Mesothelial cell of epicardium (in vitro differentiated cells): ENCODE measurements at regions not wholly inside any gene's neighbourhood (a gene's known extent, or its start where the extent isn't known, plus 50 kb on each side); places are given as distances from the start of the nearest gene placed in this dataset.

Experiments used
- DNase-seq, 2 experiments: peaks; one replicate each; pipeline ENCODE4 v3.0.0; 2021; ENCODE audit warnings: low spot score in 2 of 2; ENCODE audit not compliant: unreplicated experiment in 2 of 2
- H3K27ac Mint-ChIP-seq: 2 replicates; pipeline ENCODE4 v1.8.0; 2021; ENCODE audit warnings: mixed read lengths
- H3K27me3 Mint-ChIP-seq: 2 replicates; pipeline ENCODE4 v1.8.0; 2021; ENCODE audit warnings: low read depth, mixed read lengths
- H3K36me3 Mint-ChIP-seq: 2 replicates; pipeline ENCODE4 v1.8.0; 2021; ENCODE audit warnings: mixed read lengths
- H3K4me1 Mint-ChIP-seq: 2 replicates; pipeline ENCODE4 v1.8.0; 2021; ENCODE audit warnings: mixed read lengths
- H3K4me3 Mint-ChIP-seq: 2 replicates; pipeline ENCODE4 v1.8.0; 2021; ENCODE audit warnings: mild to moderate bottlenecking, moderate library complexity, mixed read lengths
- H3K9me3 Mint-ChIP-seq: 2 replicates; pipeline ENCODE4 v1.8.0; 2021; ENCODE audit warnings: mixed read lengths
- TF ChIP-seq, protein P1 (sequence below): fragments of 200-600 bp; sonication (generic); IDR thresholded peaks from one replicate; pipeline ENCODE4 v1.5.0; 2021; ENCODE audit warnings: antibody characterized with exemption; ENCODE audit not compliant: unreplicated experiment

DNA sequence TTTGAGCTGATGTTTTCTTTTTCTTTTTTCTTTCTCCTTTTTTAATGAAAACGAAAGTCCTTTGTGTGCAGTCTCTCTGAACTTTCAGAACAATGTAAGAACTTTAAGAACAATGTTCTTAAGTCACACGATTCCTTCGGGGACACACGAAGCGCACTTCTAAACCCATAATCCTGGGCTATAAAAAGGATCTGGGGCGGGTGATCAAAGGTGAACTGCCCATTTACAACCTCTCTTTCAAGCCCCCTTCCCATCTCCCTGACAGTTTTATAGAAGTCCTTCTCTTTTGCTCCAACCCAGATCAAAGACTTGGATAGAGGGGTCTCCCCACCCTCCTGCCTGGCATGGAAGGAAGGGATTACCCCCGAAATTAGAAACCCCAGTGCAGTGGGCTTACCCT lies 126.8 kb downstream of the BDH1 start:
- no peaks in the 10 kb centered on the region for H3K36me3 Mint-ChIP-seq
- TF ChIP-seq, protein P1, sequence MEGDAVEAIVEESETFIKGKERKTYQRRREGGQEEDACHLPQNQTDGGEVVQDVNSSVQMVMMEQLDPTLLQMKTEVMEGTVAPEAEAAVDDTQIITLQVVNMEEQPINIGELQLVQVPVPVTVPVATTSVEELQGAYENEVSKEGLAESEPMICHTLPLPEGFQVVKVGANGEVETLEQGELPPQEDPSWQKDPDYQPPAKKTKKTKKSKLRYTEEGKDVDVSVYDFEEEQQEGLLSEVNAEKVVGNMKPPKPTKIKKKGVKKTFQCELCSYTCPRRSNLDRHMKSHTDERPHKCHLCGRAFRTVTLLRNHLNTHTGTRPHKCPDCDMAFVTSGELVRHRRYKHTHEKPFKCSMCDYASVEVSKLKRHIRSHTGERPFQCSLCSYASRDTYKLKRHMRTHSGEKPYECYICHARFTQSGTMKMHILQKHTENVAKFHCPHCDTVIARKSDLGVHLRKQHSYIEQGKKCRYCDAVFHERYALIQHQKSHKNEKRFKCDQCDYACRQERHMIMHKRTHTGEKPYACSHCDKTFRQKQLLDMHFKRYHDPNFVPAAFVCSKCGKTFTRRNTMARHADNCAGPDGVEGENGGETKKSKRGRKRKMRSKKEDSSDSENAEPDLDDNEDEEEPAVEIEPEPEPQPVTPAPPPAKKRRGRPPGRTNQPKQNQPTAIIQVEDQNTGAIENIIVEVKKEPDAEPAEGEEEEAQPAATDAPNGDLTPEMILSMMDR: no peak
- peak overlapping the region; percentile 7 for H3K4me3 Mint-ChIP-seq
- H3K9me3 Mint-ChIP-seq: peaks cover 4% of the 10 kb centered on the region
- no peak for DNase-seq
- peaks cover 79% of the 10 kb centered on the region for H3K4me1 Mint-ChIP-seq
- peaks cover 13% of the 10 kb centered on the region for H3K27me3 Mint-ChIP-seq
- H3K27ac Mint-ChIP-seq: peak overlapping the region; percentile 11

GRCh38 chr3:197428117-197428801 lies 127.5 kb downstream of the BDH1 start:
- H3K4me3 Mint-ChIP-seq: no peak overlapping the region
- no peak for DNase-seq
- TF ChIP-seq, protein P1: no peak
- peaks cover 76% of the 10 kb centered on the region for H3K4me1 Mint-ChIP-seq
- peaks cover 4% of the 10 kb centered on the region for H3K9me3 Mint-ChIP-seq
- peaks cover 15% of the 10 kb centered on the region for H3K27me3 Mint-ChIP-seq
- H3K36me3 Mint-ChIP-seq: no peaks in the 10 kb centered on the region
- peak overlapping the region; percentile 11 for H3K27ac Mint-ChIP-seq

GRCh38 chr3:197427021-197427420 lies 128.6 kb upstream of the DLG1 start:
- H3K27ac Mint-ChIP-seq: peak overlapping the region; percentile 99
- TF ChIP-seq, protein P1: no peak
- H3K36me3 Mint-ChIP-seq: no peaks in the 10 kb centered on the region
- H3K27me3 Mint-ChIP-seq: peaks cover 10% of the 10 kb centered on the region
- no peaks in the 10 kb centered on the region for H3K9me3 Mint-ChIP-seq
- H3K4me1 Mint-ChIP-seq: peaks cover 74% of the 10 kb centered on the region
- no peak overlapping the region for H3K4me3 Mint-ChIP-seq
- DNase-seq: no peak

GRCh38 chr3:197426121-197426566 lies 127.7 kb upstream of the DLG1 start:
- Mint-ChIP-seq H3K27ac (peak overlapping the region; percentile 99), H3K4me1 (peaks cover 70% of the 10 kb centered on the region), H3K36me3 (no peaks in the 10 kb centered on the region), H3K9me3 (no peaks in the 10 kb centered on the region), H3K4me3 (peak overlapping the region; percentile 22), H3K27me3 (peaks cover 8% of the 10 kb centered on the region)
- TF ChIP-seq, protein P1: no peak
- DNase-seq: peak; percentile 62 to 76

DNA sequence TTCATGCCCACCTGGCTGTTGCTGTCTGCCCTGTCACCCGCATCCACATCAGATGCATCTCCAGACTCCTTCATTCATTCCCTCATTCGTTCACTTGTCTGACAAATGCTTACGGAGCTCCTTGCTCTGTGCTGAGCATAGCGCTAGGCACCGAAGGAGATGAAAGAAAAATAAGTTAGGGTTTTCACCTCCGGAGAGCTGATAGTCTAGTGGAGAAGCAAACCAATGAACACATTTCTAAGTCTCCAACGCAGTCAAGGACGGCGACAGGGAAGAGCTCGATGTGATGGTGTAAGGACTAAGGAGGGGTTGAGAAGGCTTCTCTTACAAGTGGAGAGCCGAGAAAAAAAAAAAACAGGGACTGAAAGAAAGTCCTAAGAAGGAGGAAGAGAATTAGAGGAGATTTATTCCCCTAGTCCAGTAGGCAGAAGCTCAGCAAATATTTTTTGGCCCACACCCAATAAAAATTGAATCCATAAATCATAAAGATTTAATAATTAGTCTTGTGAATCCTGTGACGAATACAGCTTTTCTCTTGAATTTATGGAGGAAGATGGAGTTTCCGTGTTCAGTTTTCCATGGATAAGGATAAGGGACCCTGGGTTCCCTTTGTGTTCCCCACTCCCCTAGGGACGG lies 127.2 kb upstream of the DLG1 start:
- peak overlapping the region; percentile 99 for H3K27ac Mint-ChIP-seq
- H3K36me3 Mint-ChIP-seq: no peaks in the 10 kb centered on the region
- peaks cover 64% of the 10 kb centered on the region for H3K4me1 Mint-ChIP-seq
- DNase-seq: no peak
- no peaks in the 10 kb centered on the region for H3K9me3 Mint-ChIP-seq
- H3K4me3 Mint-ChIP-seq: peak overlapping the region; percentile 22
- TF ChIP-seq, protein P1: no peak
- peaks cover 6% of the 10 kb centered on the region for H3K27me3 Mint-ChIP-seq
